ENCODE measurements at regions not wholly inside any gene's neighbourhood (a gene's known extent, or its start where the extent isn't known, plus 50 kb on each side); places are given as distances from the start of the nearest gene placed in this dataset.

DNA sequence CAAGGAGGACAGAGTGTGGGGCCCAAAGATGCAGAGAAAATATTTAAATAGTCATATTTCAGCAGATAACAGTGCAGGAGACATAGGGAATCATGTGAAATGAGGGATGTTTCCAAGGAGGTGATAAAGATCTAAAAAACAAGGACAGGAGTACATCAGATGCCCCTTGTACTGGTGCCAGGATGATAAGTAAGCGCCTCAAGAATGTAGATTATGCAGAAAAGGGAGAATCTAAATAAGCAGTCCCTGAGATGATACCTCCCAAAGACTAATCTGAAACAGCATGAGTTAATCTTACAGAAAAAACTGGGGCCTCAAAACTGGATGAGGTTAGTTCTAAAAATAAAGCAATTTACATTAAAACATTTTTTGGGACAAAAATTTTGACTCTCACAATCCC lies 136.1 kb upstream of the WDFY3 start:
- H3K9me3 ChIP-seq (ENCODE audit: control insufficient read depth, insufficient read depth, low read depth, low read length) = peaks cover 11% of the 10 kb centered on the region; the same call in 1 of the 2 replicates
- H3K9ac ChIP-seq (ENCODE audit: low read length) = no peak overlapping the region
- no peaks in the 10 kb centered on the region for H3K4me1 ChIP-seq (ENCODE audit: control insufficient read depth, insufficient read depth, low read length)
- no peak overlapping the region for H3K27ac ChIP-seq (ENCODE audit: low read depth, low read length)
- no peak overlapping the region for H3K4me3 ChIP-seq (ENCODE audit: low read depth, low read length)
- no peaks in the 10 kb centered on the region for H3K27me3 ChIP-seq (ENCODE audit: control insufficient read depth, insufficient read depth, low read length)
- H3K36me3 ChIP-seq (ENCODE audit: control insufficient read depth, insufficient read depth, low read length) = no peaks in the 10 kb centered on the region

DNA sequence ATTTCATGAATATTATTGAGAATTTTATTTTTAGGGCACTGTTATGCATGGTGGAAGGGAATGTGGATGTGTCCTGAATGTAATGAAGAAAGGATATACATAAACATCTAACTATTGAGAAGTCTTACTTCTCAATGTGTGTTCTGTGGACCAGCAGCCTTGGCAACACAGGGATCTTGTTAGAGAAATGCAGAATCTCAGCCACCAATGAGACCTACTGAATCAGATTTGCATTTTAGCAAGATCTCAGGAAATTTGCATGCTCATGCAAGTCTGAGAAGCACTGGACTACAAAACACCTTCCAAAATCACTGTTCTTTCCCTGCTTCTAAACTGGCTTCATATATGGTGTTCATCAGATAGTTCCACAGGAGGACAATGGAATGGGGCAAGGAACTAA lies 139.7 kb upstream of the WDFY3 start:
- Histone ChIP-seq H3K9ac (ENCODE audit: low read length) (no peak overlapping the region), H3K27ac (ENCODE audit: low read depth, low read length) (no peak overlapping the region), H3K36me3 (ENCODE audit: control insufficient read depth, insufficient read depth, low read length) (no peaks in the 10 kb centered on the region), H3K27me3 (ENCODE audit: control insufficient read depth, insufficient read depth, low read length) (no peaks in the 10 kb centered on the region), H3K4me1 (ENCODE audit: control insufficient read depth, insufficient read depth, low read length) (no peaks in the 10 kb centered on the region), H3K9me3 (ENCODE audit: control insufficient read depth, insufficient read depth, low read depth, low read length) (no peaks in the 10 kb centered on the region), H3K4me3 (ENCODE audit: low read depth, low read length) (no peak overlapping the region)

DNA sequence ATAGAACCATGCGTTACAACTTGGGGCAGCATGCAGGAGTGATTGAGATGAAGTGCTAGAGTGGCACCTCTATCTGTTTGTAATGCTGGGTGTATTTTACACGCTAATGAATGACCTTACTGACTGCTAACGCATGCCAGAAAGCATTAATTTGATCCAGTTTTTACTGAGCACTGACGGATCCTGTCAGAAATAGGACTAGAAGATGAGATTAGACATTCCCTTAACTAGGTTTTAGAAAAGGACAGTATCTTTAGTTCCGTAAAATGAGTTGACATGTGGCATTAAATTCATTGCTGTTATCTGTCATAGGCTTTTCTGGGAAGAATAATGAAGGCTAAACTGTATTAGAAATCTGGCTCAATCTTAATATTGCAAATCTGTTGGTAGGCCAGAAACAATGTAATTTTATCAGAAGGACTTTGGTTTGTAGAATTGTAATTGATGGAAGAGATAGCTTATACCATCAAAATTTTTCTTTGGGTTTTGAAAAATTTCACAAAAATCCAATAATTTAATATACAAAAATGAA lies 140.4 kb upstream of the WDFY3 start:
- Histone ChIP-seq H3K4me1 (ENCODE audit: control insufficient read depth, insufficient read depth, low read length) (no peaks in the 10 kb centered on the region), H3K36me3 (ENCODE audit: control insufficient read depth, insufficient read depth, low read length) (no peaks in the 10 kb centered on the region), H3K27ac (ENCODE audit: low read depth, low read length) (no peak overlapping the region), H3K27me3 (ENCODE audit: control insufficient read depth, insufficient read depth, low read length) (no peaks in the 10 kb centered on the region), H3K9ac (ENCODE audit: low read length) (no peak overlapping the region), H3K4me3 (ENCODE audit: low read depth, low read length) (no peak overlapping the region), H3K9me3 (ENCODE audit: control insufficient read depth, insufficient read depth, low read depth, low read length) (no peaks in the 10 kb centered on the region)

DNA sequence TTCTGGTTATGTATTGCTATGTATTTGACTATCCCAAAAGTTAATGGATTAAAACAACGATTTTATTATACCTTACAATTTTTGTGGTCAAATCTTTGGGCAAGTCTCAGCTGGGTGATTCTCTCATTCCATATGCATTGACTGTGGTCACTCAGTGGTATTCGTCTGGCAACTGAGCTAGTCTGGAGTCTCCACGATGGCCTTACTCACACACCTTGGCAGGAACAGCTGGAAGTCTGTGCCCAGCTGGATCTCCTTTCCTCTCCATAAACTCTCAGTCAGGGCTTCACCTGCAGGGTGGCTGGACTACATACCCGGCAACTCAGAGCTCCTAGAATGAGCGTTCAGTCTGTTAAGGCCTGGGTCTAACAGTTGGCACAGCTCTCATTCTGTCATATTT lies 141.1 kb upstream of the WDFY3 start:
- no peaks in the 10 kb centered on the region for H3K9me3 ChIP-seq (ENCODE audit: control insufficient read depth, insufficient read depth, low read depth, low read length)
- no peak overlapping the region for H3K9ac ChIP-seq (ENCODE audit: low read length)
- H3K4me1 ChIP-seq (ENCODE audit: control insufficient read depth, insufficient read depth, low read length) = no peaks in the 10 kb centered on the region
- no peak overlapping the region for H3K4me3 ChIP-seq (ENCODE audit: low read depth, low read length)
- no peak overlapping the region for H3K27ac ChIP-seq (ENCODE audit: low read depth, low read length)
- H3K36me3 ChIP-seq (ENCODE audit: control insufficient read depth, insufficient read depth, low read length) = no peaks in the 10 kb centered on the region
- H3K27me3 ChIP-seq (ENCODE audit: control insufficient read depth, insufficient read depth, low read length) = no peaks in the 10 kb centered on the region

DNA sequence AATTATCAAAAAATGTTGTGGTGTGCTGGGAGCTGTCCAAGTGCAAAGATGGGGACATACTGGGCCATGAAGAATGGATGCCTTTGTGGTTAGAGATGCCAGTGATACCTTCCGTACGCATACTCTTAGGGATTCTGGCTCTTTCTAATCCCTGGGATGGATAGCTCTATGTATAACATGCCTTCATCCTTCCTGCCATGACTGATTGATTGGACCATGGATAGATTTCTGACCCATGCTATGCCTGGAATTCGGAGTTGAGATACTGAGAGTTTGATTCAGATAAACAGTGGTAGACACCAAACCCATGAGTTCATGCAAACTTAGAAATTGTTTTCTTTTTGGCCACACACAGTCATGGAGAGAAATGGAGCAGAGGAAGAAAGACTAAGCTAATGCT lies 147.2 kb upstream of the WDFY3 start:
- Histone ChIP-seq H3K4me3 (ENCODE audit: low read depth, low read length) (no peak overlapping the region), H3K36me3 (ENCODE audit: control insufficient read depth, insufficient read depth, low read length) (no peaks in the 10 kb centered on the region), H3K9ac (ENCODE audit: low read length) (no peak overlapping the region), H3K9me3 (ENCODE audit: control insufficient read depth, insufficient read depth, low read depth, low read length) (0 out of 2 replicates have a peak, but pooled peaks cover 6% of the 10 kb centered on the region), H3K4me1 (ENCODE audit: control insufficient read depth, insufficient read depth, low read length) (no peaks in the 10 kb centered on the region), H3K27ac (ENCODE audit: low read depth, low read length) (no peak overlapping the region), H3K27me3 (ENCODE audit: control insufficient read depth, insufficient read depth, low read length) (no peaks in the 10 kb centered on the region)

DNA sequence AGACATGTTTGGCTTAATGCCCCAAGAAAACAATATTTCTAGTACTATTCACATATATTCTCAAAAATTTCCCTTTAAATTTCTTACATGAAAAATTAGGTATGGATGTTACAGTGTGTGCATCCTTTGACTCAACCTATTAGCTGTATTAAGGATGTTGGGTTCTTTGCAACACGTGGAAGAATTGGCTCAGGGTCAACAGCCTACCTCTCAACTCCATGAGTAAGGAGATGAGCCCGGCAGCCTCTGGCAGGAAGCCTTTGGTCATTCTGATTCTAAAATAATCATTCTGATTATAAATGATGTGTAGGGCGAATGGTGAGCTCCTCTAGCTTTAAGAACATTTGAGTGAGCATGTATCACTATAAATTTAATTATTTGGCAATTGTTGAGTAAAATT lies 148.0 kb upstream of the WDFY3 start:
- H3K27ac ChIP-seq (ENCODE audit: low read depth, low read length) = no peak overlapping the region
- H3K9me3 ChIP-seq (ENCODE audit: control insufficient read depth, insufficient read depth, low read depth, low read length) = 0 out of 2 replicates have a peak, but pooled peaks cover 6% of the 10 kb centered on the region
- no peaks in the 10 kb centered on the region for H3K27me3 ChIP-seq (ENCODE audit: control insufficient read depth, insufficient read depth, low read length)
- H3K9ac ChIP-seq (ENCODE audit: low read length) = no peak overlapping the region
- H3K36me3 ChIP-seq (ENCODE audit: control insufficient read depth, insufficient read depth, low read length) = no peaks in the 10 kb centered on the region
- no peaks in the 10 kb centered on the region for H3K4me1 ChIP-seq (ENCODE audit: control insufficient read depth, insufficient read depth, low read length)
- H3K4me3 ChIP-seq (ENCODE audit: low read depth, low read length) = no peak overlapping the region

DNA sequence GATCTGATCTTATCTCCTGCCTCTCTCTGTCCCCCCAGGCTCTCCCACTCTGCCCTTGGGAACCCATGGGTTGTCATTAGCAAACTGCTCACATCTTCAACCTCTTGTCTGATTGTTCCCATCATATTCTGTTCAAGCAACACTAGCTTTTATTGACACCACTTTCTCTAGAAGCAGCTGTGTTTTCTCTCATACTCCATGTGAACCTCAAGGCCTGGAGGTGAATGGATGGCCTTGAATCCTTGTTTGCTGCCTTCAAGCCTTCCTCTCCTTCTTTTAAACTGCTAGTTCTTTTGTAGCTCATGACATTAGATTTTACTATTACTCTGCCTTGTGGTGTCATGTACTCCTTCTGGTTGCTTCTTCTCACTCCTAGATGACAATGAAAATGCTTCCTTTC lies 149.5 kb upstream of the WDFY3 start:
- Histone ChIP-seq H3K27ac (ENCODE audit: low read depth, low read length) (no peak overlapping the region), H3K36me3 (ENCODE audit: control insufficient read depth, insufficient read depth, low read length) (no peaks in the 10 kb centered on the region), H3K27me3 (ENCODE audit: control insufficient read depth, insufficient read depth, low read length) (no peaks in the 10 kb centered on the region), H3K9me3 (ENCODE audit: control insufficient read depth, insufficient read depth, low read depth, low read length) (0 out of 2 replicates have a peak, but pooled peaks cover 6% of the 10 kb centered on the region), H3K4me3 (ENCODE audit: low read depth, low read length) (no peak overlapping the region), H3K4me1 (ENCODE audit: control insufficient read depth, insufficient read depth, low read length) (no peaks in the 10 kb centered on the region), H3K9ac (ENCODE audit: low read length) (no peak overlapping the region)

DNA sequence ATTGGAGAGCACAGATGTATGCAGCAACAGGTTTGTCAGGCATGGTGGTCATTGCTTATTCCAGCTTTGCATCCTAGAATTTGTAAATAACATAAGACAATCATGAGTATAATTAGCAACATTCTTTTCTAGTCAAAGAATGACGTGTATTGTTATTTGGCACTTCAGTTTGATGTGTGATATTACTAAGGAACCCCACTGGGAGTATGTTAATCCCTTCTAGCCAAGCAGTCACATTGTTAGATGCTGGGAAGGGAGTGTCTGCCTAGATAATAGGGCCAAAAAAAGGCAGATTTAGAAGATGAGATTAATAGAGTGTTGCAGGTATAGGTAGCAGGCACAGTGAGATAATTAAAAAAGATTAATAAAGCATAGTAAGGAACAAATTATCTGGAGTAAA lies 159.2 kb upstream of the WDFY3 start:
- H3K4me3 ChIP-seq (ENCODE audit: low read depth, low read length) = no peak overlapping the region
- peaks cover 19% of the 10 kb centered on the region; the same call in 1 of the 2 replicates for H3K27me3 ChIP-seq (ENCODE audit: control insufficient read depth, insufficient read depth, low read length)
- H3K9me3 ChIP-seq (ENCODE audit: control insufficient read depth, insufficient read depth, low read depth, low read length) = peaks cover 3% of the 10 kb centered on the region; the same call in 1 of the 2 replicates
- no peak overlapping the region for H3K27ac ChIP-seq (ENCODE audit: low read depth, low read length)
- H3K36me3 ChIP-seq (ENCODE audit: control insufficient read depth, insufficient read depth, low read length) = no peaks in the 10 kb centered on the region
- peaks cover 45% of the 10 kb centered on the region for H3K4me1 ChIP-seq (ENCODE audit: control insufficient read depth, insufficient read depth, low read length)
- no peak overlapping the region for H3K9ac ChIP-seq (ENCODE audit: low read length)

DNA sequence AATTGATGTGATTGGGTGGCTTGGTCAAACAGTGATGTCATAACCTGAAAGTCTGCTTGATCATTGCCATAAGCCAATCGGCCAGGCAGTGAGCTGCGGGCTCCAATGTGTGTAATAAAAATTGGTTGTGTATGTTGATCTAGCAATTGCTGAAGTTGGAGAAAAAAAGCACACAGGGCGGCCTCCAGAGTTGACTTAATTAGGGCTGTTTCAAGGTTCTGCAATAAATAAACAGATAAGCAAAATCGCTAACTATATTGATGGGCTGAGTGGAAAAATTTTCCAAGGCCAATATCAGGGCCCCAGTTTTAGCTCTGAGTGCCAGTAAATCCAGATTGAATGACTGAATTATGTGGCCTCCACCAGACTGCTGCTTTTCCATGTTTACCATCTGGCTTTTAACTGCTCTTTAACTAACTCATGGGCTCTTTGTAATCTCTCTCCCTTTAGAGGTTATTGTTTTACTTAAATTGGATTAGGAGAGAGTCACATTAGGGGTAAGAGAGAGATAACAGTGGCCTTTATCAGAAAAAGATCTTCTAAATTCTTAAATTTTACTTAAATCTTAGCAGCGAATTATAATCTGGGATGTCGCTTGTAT lies 160.6 kb upstream of the WDFY3 start:
- peaks cover 21% of the 10 kb centered on the region; the same call in 1 of the 2 replicates for H3K27me3 ChIP-seq (ENCODE audit: control insufficient read depth, insufficient read depth, low read length)
- no peaks in the 10 kb centered on the region for H3K36me3 ChIP-seq (ENCODE audit: control insufficient read depth, insufficient read depth, low read length)
- H3K9me3 ChIP-seq (ENCODE audit: control insufficient read depth, insufficient read depth, low read depth, low read length) = peaks cover 3% of the 10 kb centered on the region; the same call in 1 of the 2 replicates
- H3K4me3 ChIP-seq (ENCODE audit: low read depth, low read length) = no peak overlapping the region
- 0 out of 2 replicates have a peak overlapping the region, but pooled peaks have one; percentile 16 for H3K27ac ChIP-seq (ENCODE audit: low read depth, low read length)
- H3K9ac ChIP-seq (ENCODE audit: low read length) = no peak overlapping the region
- H3K4me1 ChIP-seq (ENCODE audit: control insufficient read depth, insufficient read depth, low read length) = peaks cover 45% of the 10 kb centered on the region

DNA sequence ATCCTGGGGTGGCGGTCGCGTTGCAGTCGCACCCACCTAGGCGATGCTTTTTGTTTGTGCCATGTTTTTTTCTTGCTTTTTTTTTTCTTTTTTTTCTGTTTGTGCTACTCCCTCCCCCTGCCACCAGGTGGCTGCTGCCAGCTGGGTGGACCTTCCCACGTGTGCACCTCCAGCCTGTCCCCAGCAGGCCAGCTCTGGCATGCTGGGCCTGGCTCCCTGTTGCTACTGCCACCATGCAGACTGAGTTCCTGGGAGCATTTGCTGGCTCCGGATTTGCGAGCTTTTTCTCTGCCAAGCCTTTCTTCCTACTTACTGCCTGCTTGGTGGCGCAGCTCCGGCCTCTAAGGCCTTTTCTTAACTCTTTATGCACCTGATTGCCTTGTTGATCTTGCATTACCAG lies 161.2 kb upstream of the WDFY3 start:
- Histone ChIP-seq H3K4me1 (ENCODE audit: control insufficient read depth, insufficient read depth, low read length) (peaks cover 45% of the 10 kb centered on the region), H3K9me3 (ENCODE audit: control insufficient read depth, insufficient read depth, low read depth, low read length) (peaks cover 3% of the 10 kb centered on the region; the same call in 1 of the 2 replicates), H3K36me3 (ENCODE audit: control insufficient read depth, insufficient read depth, low read length) (no peaks in the 10 kb centered on the region), H3K9ac (ENCODE audit: low read length) (no peak overlapping the region), H3K27ac (ENCODE audit: low read depth, low read length) (no peak overlapping the region), H3K4me3 (ENCODE audit: low read depth, low read length) (peak overlapping the region; percentile 30; the same call in 1 of the 2 replicates), H3K27me3 (ENCODE audit: control insufficient read depth, insufficient read depth, low read length) (peaks cover 21% of the 10 kb centered on the region; the same call in 1 of the 2 replicates)

DNA sequence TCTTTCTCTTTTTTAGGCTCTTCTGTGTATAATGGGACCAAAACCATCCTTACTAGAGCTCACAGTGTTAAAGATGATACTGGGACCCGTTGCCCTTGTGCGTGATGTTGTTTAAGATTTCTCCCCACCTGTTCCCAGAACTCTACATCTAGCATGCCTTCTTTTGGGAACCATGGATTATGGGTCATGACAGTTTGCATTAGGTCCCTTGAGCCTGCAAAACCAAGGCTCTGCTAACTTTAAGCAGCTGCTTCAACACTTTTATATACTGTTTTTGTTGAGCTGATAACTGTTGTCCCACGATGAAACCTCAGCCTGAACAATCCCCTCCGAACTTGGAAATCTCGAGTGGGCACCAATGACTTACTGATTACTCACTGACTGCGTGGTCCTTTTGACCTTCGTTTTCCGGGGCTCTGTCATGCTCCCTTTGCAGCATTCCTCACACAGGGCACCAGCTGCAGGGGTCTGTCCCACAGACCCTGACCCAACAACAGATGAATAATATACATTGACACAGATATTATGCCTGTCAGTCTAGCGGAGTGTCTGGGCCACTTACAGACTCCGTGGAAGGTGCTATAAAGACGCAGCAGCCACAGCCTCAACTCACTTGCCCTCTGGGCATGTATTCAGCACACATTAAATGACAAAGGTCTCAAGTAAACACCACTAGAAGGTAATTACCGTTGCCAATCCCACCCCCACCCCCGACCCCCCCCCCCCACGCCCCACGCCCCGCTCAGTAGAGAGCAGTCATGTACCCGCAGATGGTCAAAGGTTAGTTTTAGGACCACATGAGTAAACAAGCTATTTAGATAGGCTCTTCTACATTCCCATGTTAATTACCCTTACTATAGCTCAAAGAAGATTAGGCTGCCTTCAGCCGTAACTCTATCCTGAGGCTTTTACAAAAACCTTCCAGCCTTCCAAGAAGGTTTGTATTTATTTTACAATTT lies 162.0 kb upstream of the WDFY3 start:
- H3K36me3 ChIP-seq (ENCODE audit: control insufficient read depth, insufficient read depth, low read length) = no peaks in the 10 kb centered on the region
- H3K4me1 ChIP-seq (ENCODE audit: control insufficient read depth, insufficient read depth, low read length) = peaks cover 45% of the 10 kb centered on the region
- H3K9ac ChIP-seq (ENCODE audit: low read length) = no peak overlapping the region
- H3K4me3 ChIP-seq (ENCODE audit: low read depth, low read length) = peak overlapping the region; percentile 31
- H3K9me3 ChIP-seq (ENCODE audit: control insufficient read depth, insufficient read depth, low read depth, low read length) = peaks cover 3% of the 10 kb centered on the region; the same call in 1 of the 2 replicates
- H3K27ac ChIP-seq (ENCODE audit: low read depth, low read length) = no peak overlapping the region
- H3K27me3 ChIP-seq (ENCODE audit: control insufficient read depth, insufficient read depth, low read length) = peaks cover 21% of the 10 kb centered on the region; the same call in 1 of the 2 replicates
